OCI-LY7 (cell line): ENCODE measurements at regions not wholly inside any gene's neighbourhood (a gene's known extent, or its start where the extent isn't known, plus 50 kb on each side); places are given as distances from the start of the nearest gene placed in this dataset.

Experiments used
- BruUV-seq: library from RNA; stranded (reverse); fragments of 400-500 nt; replicated peaks from 2 replicates; lab custom pipeline; 2021; lab: Mats Ljungman, UMichigan
- CTCF ChIA-PET: fragments of 300-600 bp; sonication (Branson Sonifier 250); formaldehyde crosslinking; loops from one replicate; lab custom pipeline; 2022; ENCODE audit warnings: antibody characterized with exemption; ENCODE audit not compliant: unreplicated experiment; lab: Charles Lee
- POLR2A ChIA-PET: fragments of 300-600 bp; sonication (Branson Sonifier 250); formaldehyde crosslinking; loops from one replicate; lab custom pipeline; 2022; ENCODE audit warnings: antibody characterized with exemption; lab: Charles Lee
- DNase-seq: peaks from one replicate; pipeline ENCODE4 v3.0.0-alpha.2; 2015; ENCODE audit warnings: low spot score
- H2AFZ ChIP-seq: fragments of 200-600 bp; sonication (generic), shearing (Covaris generic); 2 replicates; pipeline ENCODE4 v1.6.1; 2014; ENCODE audit warnings: mild to moderate bottlenecking, antibody characterized with exemption, low read length, moderate library complexity
- H3K27ac ChIP-seq: fragments of 200-600 bp; sonication (generic); 2 replicates; pipeline ENCODE4 v1.5.1; 2014; ENCODE audit warnings: mixed run types, low read depth, mild to moderate bottlenecking, moderate library complexity, low read length, inconsistent platforms; ENCODE audit not compliant: poor library complexity, severe bottlenecking
- H3K36me3 ChIP-seq: fragments of 200-600 bp; sonication (generic); 2 replicates; pipeline ENCODE4 v1.6.1; 2014; ENCODE audit warnings: mild to moderate bottlenecking, antibody characterized with exemption, low read length, moderate library complexity, mixed read lengths; ENCODE audit not compliant: insufficient read depth
- H3K4me1 ChIP-seq: fragments of 200-600 bp; sonication (generic); 2 replicates; pipeline ENCODE4 v1.5.1; 2014; ENCODE audit warnings: mild to moderate bottlenecking, low read length; ENCODE audit not compliant: insufficient read depth, poor library complexity, severe bottlenecking
- H3K4me2 ChIP-seq: fragments of 200-600 bp; sonication (generic); 2 replicates; pipeline ENCODE4 v1.6.1; 2014; ENCODE audit warnings: mild to moderate bottlenecking, low read length
- H3K4me3 ChIP-seq: fragments of 200-600 bp; sonication (generic); 2 replicates; pipeline ENCODE4 v1.5.1; 2014; ENCODE audit warnings: mild to moderate bottlenecking, low read depth, low read length; ENCODE audit not compliant: poor library complexity, severe bottlenecking
- H3K79me2 ChIP-seq: fragments of 200-600 bp; sonication (generic); 2 replicates; pipeline ENCODE4 v1.6.1; 2016; ENCODE audit warnings: low read depth, mild to moderate bottlenecking, low read length, moderate library complexity, mixed read lengths; ENCODE audit not compliant: insufficient read depth
- H3K9me2 ChIP-seq: fragments of 200-600 bp; sonication (generic); 2 replicates; pipeline ENCODE4 v1.6.1; 2016; ENCODE audit warnings: mild to moderate bottlenecking, low read length, mixed read lengths; ENCODE audit not compliant: insufficient read depth
- H3K9me3 ChIP-seq: fragments of 200-600 bp; sonication (generic); 2 replicates; pipeline ENCODE4 v1.6.1; 2014; ENCODE audit warnings: mild to moderate bottlenecking, mixed run types, low read length, mixed read lengths
- H4K20me1 ChIP-seq: fragments of 200-600 bp; sonication (generic); 2 replicates; pipeline ENCODE4 v1.6.1; 2014; ENCODE audit warnings: mild to moderate bottlenecking, antibody characterized with exemption, low read length, moderate library complexity, mixed read lengths; ENCODE audit not compliant: insufficient read depth
- EZH2phosphoT487 ChIP-seq: fragments of 200-600 bp; sonication (generic); IDR thresholded peaks from 2 replicates; pipeline ENCODE4 v1.6.1; 2018; ENCODE audit warnings: low read depth, borderline replicate concordance, mild to moderate bottlenecking, mixed run types, antibody characterized with exemption, low read length, moderate library complexity, mixed read lengths
- intact Hi-C: fragments of 100-400 bp; cut with micrococcal nuclease; formaldehyde crosslinking; loops from one replicate; pipeline ENCODE4 v1.10.0; 2022; ENCODE audit not compliant: unreplicated experiment
- TF ChIP-seq, protein P1 (sequence below): fragments of 200-600 bp; sonication (generic); conservative IDR thresholded peaks from 2 replicates; pipeline ENCODE4 v1.5.1; 2014; ENCODE audit warnings: mild to moderate bottlenecking, antibody characterized with exemption, low read length, moderate library complexity, mixed read lengths

DNA sequence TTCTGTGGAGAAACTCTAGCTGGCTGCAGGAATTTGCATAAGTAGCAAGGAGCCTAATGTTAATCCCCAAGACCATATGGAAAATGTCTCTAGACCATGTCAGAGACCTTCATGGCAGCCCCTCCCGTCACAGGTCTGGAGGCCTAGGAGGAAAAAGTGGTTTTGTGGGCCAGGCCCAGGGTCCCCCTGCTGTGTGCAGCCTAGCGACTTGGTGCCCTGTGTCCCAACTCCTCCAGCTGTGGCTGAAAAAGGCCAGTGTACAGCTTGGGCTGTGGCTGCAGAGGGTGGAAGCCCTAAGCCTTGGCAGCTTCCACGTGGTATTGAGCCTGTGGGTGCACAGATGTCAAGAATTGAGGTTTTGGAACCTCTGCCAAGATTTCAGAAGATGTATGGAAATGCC lies 306.9 kb upstream of the CA10 start:
- TF ChIP-seq EZH2phosphoT487 = no peak
- TF ChIP-seq, protein P1, sequence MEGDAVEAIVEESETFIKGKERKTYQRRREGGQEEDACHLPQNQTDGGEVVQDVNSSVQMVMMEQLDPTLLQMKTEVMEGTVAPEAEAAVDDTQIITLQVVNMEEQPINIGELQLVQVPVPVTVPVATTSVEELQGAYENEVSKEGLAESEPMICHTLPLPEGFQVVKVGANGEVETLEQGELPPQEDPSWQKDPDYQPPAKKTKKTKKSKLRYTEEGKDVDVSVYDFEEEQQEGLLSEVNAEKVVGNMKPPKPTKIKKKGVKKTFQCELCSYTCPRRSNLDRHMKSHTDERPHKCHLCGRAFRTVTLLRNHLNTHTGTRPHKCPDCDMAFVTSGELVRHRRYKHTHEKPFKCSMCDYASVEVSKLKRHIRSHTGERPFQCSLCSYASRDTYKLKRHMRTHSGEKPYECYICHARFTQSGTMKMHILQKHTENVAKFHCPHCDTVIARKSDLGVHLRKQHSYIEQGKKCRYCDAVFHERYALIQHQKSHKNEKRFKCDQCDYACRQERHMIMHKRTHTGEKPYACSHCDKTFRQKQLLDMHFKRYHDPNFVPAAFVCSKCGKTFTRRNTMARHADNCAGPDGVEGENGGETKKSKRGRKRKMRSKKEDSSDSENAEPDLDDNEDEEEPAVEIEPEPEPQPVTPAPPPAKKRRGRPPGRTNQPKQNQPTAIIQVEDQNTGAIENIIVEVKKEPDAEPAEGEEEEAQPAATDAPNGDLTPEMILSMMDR = no peak
- DNase-seq = no peak
- POLR2A ChIA-PET = no interaction called here

DNA sequence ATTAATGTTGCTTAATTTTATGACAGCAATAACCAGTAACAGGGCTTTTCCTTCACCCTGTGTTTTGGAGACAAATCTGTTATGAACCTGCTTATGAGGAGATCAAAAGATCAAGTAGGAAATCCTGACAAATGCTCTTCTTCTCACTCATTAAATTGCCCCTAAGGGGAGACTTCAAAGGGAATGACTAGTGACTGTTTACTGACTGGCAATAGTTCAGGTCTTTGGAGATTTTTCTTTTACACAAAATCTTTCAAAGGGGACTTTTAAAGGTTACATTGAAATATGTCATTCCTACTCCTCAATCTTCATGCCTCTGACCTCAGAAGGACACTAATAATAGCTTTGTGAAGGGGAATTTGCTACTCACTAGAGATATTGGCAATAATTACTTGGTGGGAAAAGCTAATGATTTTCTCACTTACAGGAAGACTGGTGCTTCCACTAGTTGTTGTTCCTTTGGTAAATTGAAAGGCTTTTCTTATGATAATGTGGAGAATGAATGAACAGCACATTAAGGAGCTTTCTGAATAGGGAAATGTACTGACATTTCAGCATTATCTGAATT lies 292.9 kb upstream of the CA10 start:
- intact Hi-C loops = no loop called here
- no TSS peak for BruUV-seq
- CTCF ChIA-PET = no interaction called here

More for the DNA sequence above, 306.9 kb upstream of the CA10 start:
- BruUV-seq = no TSS peak
- Histone ChIP-seq H3K27ac (no peak overlapping the region), H3K4me1 (no peaks in the 10 kb centered on the region), H2AFZ (no peak overlapping the region), H3K4me3 (no peak overlapping the region), H3K36me3 (no peaks in the 10 kb centered on the region), H4K20me1 (no peaks in the 10 kb centered on the region), H3K9me2 (no peaks in the 10 kb centered on the region), H3K9me3 (no peaks in the 10 kb centered on the region), H3K4me2 (no peak overlapping the region), H3K79me2 (no peaks in the 10 kb centered on the region)
- CTCF ChIA-PET = no interaction called here
- intact Hi-C loops = no loop called here

DNA sequence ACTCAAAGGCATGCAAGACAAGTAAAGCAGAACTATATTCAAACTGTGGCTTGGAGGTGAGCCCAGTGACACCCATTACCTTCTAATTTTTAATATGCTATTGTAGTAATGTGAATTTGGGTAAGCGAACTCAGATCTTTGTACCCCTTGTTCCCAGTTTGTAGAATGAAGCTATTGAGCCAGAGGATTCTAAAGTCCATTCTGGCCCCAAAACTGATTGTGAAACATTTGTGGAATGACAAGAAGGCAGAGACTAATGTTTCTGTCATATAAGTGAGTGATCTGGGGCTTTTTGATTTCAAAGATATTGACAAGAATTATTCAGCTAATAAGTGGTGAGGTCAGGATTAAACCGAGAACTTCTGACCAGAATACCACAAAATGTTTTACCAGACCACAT lies 283.8 kb upstream of the CA10 start:
- Histone ChIP-seq H3K9me2 (no peaks in the 10 kb centered on the region), H4K20me1 (no peaks in the 10 kb centered on the region), H3K27ac (no peak overlapping the region), H3K9me3 (no peaks in the 10 kb centered on the region), H3K79me2 (no peaks in the 10 kb centered on the region), H2AFZ (no peak overlapping the region), H3K36me3 (no peaks in the 10 kb centered on the region), H3K4me1 (no peaks in the 10 kb centered on the region), H3K4me3 (no peak overlapping the region), H3K4me2 (no peak overlapping the region)
- ChIA-PET POLR2A (no interaction called here), CTCF (no interaction called here)
- DNase-seq = no peak
- no TSS peak for BruUV-seq
- intact Hi-C loops = no loop called here
- TF ChIP-seq EZH2phosphoT487 = no peak
- TF ChIP-seq, protein P1 = no peak

More for the DNA sequence above, 292.9 kb upstream of the CA10 start:
- H2AFZ ChIP-seq = no peak overlapping the region
- no peak overlapping the region for H3K27ac ChIP-seq
- no peaks in the 10 kb centered on the region for H3K36me3 ChIP-seq
- no peaks in the 10 kb centered on the region for H3K9me3 ChIP-seq
- H3K4me1 ChIP-seq = no peaks in the 10 kb centered on the region
- TF ChIP-seq, protein P1 = no peak
- no peak for TF ChIP-seq EZH2phosphoT487
- H3K4me3 ChIP-seq = no peak overlapping the region
- POLR2A ChIA-PET = interaction anchor here (0.7 kb wide), 1 partner anchor 326 kb away, joined by 3 read pairs; no protein-coding TSS in a partner anchor
- DNase-seq = no peak
- no peaks in the 10 kb centered on the region for H3K79me2 ChIP-seq
- no peak overlapping the region for H3K4me2 ChIP-seq
- no peaks in the 10 kb centered on the region for H4K20me1 ChIP-seq
- no peaks in the 10 kb centered on the region for H3K9me2 ChIP-seq
